ENCODE measurements at regions not wholly inside any gene's neighbourhood (a gene's known extent, or its start where the extent isn't known, plus 50 kb on each side); places are given as distances from the start of the nearest gene placed in this dataset.

DNA sequence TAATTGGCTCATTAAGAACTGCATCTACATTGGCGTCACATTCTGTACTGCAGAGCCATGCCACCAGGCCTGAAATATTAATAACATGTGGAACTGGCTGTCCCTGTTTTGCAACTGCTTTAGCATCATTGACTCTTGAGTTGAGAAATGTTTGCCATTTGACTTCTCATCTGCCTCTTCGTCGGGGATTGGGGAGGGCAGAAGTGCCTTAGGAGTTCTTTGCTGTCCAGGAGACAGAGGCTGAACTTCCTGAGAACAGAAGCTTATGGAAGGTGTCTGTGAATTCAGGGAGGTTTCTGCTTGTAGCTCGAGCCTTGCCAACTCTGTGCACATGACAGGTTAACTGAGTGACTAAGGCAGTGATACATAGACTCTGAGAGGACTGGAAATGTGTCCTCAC is 265.0 kb downstream of the KIF4B start:
- Histone ChIP-seq H2BK20ac (ENCODE audit: low read depth, low read length) (no peak overlapping the region), H3K23ac (ENCODE audit: low read depth, low read length) (no peak overlapping the region), H2BK15ac (ENCODE audit: low read depth, low read length) (no peak overlapping the region), H3K36me3 (ENCODE audit: control insufficient read depth, insufficient read depth, low read length) (no peaks in the 10 kb centered on the region), H3K18ac (ENCODE audit: low read depth, low read length) (no peak overlapping the region), H3K27ac (ENCODE audit: insufficient read depth, low read length) (no peak overlapping the region), H3K27me3 (ENCODE audit: control insufficient read depth, insufficient read depth, low read length) (no peaks in the 10 kb centered on the region), H4K5ac (ENCODE audit: low read depth, low read length) (no peak overlapping the region), H3K4me1 (ENCODE audit: control insufficient read depth, insufficient read depth, low read length) (no peaks in the 10 kb centered on the region), H3K4me2 (ENCODE audit: low read depth, low read length) (no peak overlapping the region), H2AK5ac (ENCODE audit: low read depth, low read length) (no peak overlapping the region), H3K56ac (ENCODE audit: extremely low read depth, insufficient read depth, low read length) (no peak overlapping the region), H2AFZ (replicated peaks; ENCODE audit: low read length, poor library complexity) (no peak overlapping the region), H3K9ac (ENCODE audit: low read depth, low read length) (no peak overlapping the region), H3K14ac (replicated peaks; ENCODE audit: low read depth, low read length) (no peak overlapping the region), H2AK9ac (replicated peaks; ENCODE audit: low read depth, low read length, poor library complexity) (no peak overlapping the region), H4K91ac (ENCODE audit: insufficient read depth, low read depth, low read length) (no peak overlapping the region), H2BK5ac (ENCODE audit: low read depth, low read length, poor library complexity, severe bottlenecking) (no peak overlapping the region), H3K4me3 (ENCODE audit: insufficient read depth, low read depth, low read length) (no peak overlapping the region), H4K8ac (ENCODE audit: low read depth in 2 of 2, low read length in 2 of 2) (no peak overlapping the region), H3K9me3 (ENCODE audit: control insufficient read depth, insufficient read depth, low read length) (peaks cover 15% of the 10 kb centered on the region), H4K20me1 (ENCODE audit: insufficient read depth, low read length) (no peaks in the 10 kb centered on the region), H3K79me1 (ENCODE audit: low read depth in 1 of 2, low read length in 2 of 2) (no peaks in the 10 kb centered on the region), H3K4ac (ENCODE audit: low read depth, low read length) (no peak overlapping the region), H2BK120ac (ENCODE audit: low read depth, low read length) (no peak overlapping the region), H3K9me1 (ENCODE audit: insufficient read depth, low read length) (no peaks in the 10 kb centered on the region)
- ATAC-seq (ENCODE audit: low read depth) (no peak), DNase-seq (no peak)
- in situ Hi-C loops (cut with MboI; ENCODE audit: low sequenced_read_pairs), result no loop called here
- ChIA-PET POLR2A (ENCODE audit: unreplicated experiment) (no interaction called here), CTCF (no interaction called here)
- TF ChIP-seq ELK1 (IDR thresholded peaks at IDR 0.05; ENCODE audit: borderline replicate concordance, low read depth, low read length) (no peak), USF2 (IDR thresholded peaks at IDR 0.05; ENCODE audit: low read depth, low read length) (no peak), POLR2A (IDR thresholded peaks at IDR 0.05; ENCODE audit: low read depth, low read length) (no peak), MAZ (IDR thresholded peaks at IDR 0.05; ENCODE audit: borderline replicate concordance, low read depth, low read length) (no peak), RCOR1 (IDR thresholded peaks at IDR 0.05; ENCODE audit: insufficient replicate concordance, low read length) (no peak), FOS (IDR thresholded peaks at IDR 0.05; ENCODE audit: low read depth, low read length) (no peak), CEBPB (IDR thresholded peaks at IDR 0.05; ENCODE audit: low read depth, low read length) (no peak), MAFK (IDR thresholded peaks at IDR 0.05; ENCODE audit: low read depth, low read length) (no peak), BHLHE40 (IDR thresholded peaks at IDR 0.05; ENCODE audit: low read depth, low read length) (no peak)
- BruUV-seq (replicated peaks), result no TSS peak
- intact Hi-C loops (cut with micrococcal nuclease), result no loop called here
- WGBS, 2 experiments (ENCODE audit: extremely low coverage in 2 of 2, insufficient read length in 1 of 2), result no CpG with 5 or more reads among the region's 4 CpGs
- dilution Hi-C loops (cut with HindIII; ENCODE audit: low sequenced_read_pairs, unreplicated experiment), result no loop called here
